Spleen (tissue), 11 donors: ENCODE measurements at regions not wholly inside any gene's neighbourhood (a gene's known extent, or its start where the extent isn't known, plus 50 kb on each side); places are given as distances from the start of the nearest gene placed in this dataset.
"Not testable (repeated sequence)": the region's sequence is repeated elsewhere in the genome, so short reads cannot be mapped to it uniquely, and the experiment has no call there.

ENCODE experiments used
- DNase-seq: peaks from one replicate; pipeline ENCODE4 v3.0.0-alpha.2; 2020
- H3K27ac ChIP-seq, 8 donors: fragments of 200-600 bp; sonication (generic) in 7 of 8; 1 replicate in 4 of 8; 2 replicates in 4 of 8; pipeline versions ENCODE4 v1.5.0 to v1.8.0; 2016 to 2021; ENCODE audit warnings: inconsistent platforms in 4 of 8, mild to moderate bottlenecking in 4 of 8, moderate library complexity in 1 of 8
- H3K27me3 ChIP-seq, 7 donors: fragments of 200-600 bp; sonication (generic) in 6 of 7; replicated peaks in 1 of 7; 1 replicate in 4 of 7; 2 replicates in 3 of 7; pipeline versions ENCODE4 v1.5.0 to v1.8.0; 2016 to 2021; ENCODE audit warnings: inconsistent platforms in 3 of 7, mild to moderate bottlenecking in 1 of 7
- H3K36me3 ChIP-seq, 6 donors: fragments of 200-600 bp; sonication (generic) in 5 of 6; 1 replicate in 4 of 6; 2 replicates in 2 of 6; pipeline versions ENCODE4 v1.5.0 to v1.8.0; 2016 to 2021; ENCODE audit warnings: inconsistent platforms in 2 of 6
- H3K4me1 ChIP-seq, 6 donors: fragments of 200-600 bp; sonication (generic) in 5 of 6; 1 replicate in 3 of 6; 2 replicates in 3 of 6; pipeline versions ENCODE4 v1.5.0 to v1.8.0; 2016 to 2021; ENCODE audit warnings: inconsistent platforms in 3 of 6
- H3K4me3 ChIP-seq, 8 donors: fragments of 200-600 bp; sonication (generic) in 7 of 8; 1 replicate in 4 of 8; 2 replicates in 4 of 8; pipeline versions ENCODE4 v1.5.0 to v1.8.0; 2016 to 2021; ENCODE audit warnings: inconsistent platforms in 4 of 8, mild to moderate bottlenecking in 4 of 8, moderate library complexity in 2 of 8
- H3K9me3 ChIP-seq, 8 donors: fragments of 200-600 bp; sonication (generic) in 7 of 8; 1 replicate in 4 of 8; 2 replicates in 4 of 8; pipeline versions ENCODE4 v1.5.0 to v1.8.0; 2016 to 2021; ENCODE audit warnings: inconsistent platforms in 4 of 8
- POLR2A ChIP-seq, 3 donors: fragments of 450-650 bp; IDR thresholded peaks; one replicate each; pipeline ENCODE4 v1.5.1; 2017; ENCODE audit warnings: antibody characterized with exemption in 3 of 3, mild to moderate bottlenecking in 1 of 3
- POLR2AphosphoS5 ChIP-seq, 3 donors: sonication (generic); formaldehyde crosslinking; IDR thresholded peaks; one replicate each; pipeline ENCODE4 v1.5.1; 2017; ENCODE audit warnings: antibody characterized with exemption in 3 of 3
- whole genome bisulfite sequencing, 5 donors: extraction: QIAGEN DNeasy Blood & Tissue Kit in 3 of 5; methylation state at CpG; one replicate each; pipeline versions ENCODE4 v1.1.5 to v1.1.7; 2013 to 2018; 5-methylcytosine and 5-hydroxymethylcytosine counted together
- intact Hi-C: fragments of 100-400 bp; cut with DNase I; formaldehyde crosslinking; loops from one replicate; pipeline ENCODE4 v1.15.0; 2023; ENCODE audit warnings: low total_unique reads
- TF ChIP-seq, protein P1 (sequence below), 11 experiments: fragments of 200-600 bp in 7 of 11; fragments of 450-650 bp in 4 of 11; sonication (generic) in 4 of 11; IDR thresholded peaks in 8 of 11; conservative IDR thresholded peaks in 3 of 11; 1 replicate in 7 of 11; 2 replicates in 4 of 11; pipeline versions ENCODE4 v1.4.0 to v1.8.0; 2016 to 2021; ENCODE audit warnings: antibody characterized with exemption in 11 of 11, inconsistent platforms in 4 of 11, mild to moderate bottlenecking in 1 of 11
- donor health status: healthy with polysubstance abuse.
- donor health status: DM: no; HTN: no; CAD: no; lungs with moderate emphysema.
- donor health status: DM: no; HTN: no; CAD: no.
- donor health status: Bipolar disorder and iron deficiency.
- donor health status: healthy.
- donor health status: DM: no; HTN: no; CAD: no.
- donor health status: DM: yes; HTN: yes; CAD: no.

DNA sequence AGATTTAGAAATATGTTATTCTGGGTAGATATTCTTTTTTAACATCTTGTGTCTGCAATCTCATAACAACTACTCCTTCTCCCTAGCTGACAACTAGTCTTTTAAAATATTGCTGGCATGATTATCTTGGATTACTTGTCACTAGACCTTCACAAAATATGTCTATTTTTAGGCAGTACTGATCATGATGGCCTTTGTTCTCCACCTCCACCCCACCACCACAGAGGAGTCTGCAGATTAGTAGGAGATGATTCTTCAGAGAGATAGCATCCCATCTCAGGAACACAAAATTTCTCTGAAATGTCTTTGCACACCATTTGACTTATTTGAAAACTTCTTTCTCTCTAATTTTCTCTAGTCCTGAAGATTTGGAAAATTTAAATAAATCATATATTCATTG, 338.1 kb upstream of the SPHKAP start:
- Histone ChIP-seq H3K36me3 (no peaks in the 10 kb centered on the region), H3K9me3 (peaks cover 0 to 27% (median 8%) of the 10 kb centered on the region in 8 donors), H3K27me3 (no peaks in the 10 kb centered on the region), H3K4me3 (no peak overlapping the region), H3K27ac (no peak overlapping the region), H3K4me1 (no peaks in the 10 kb centered on the region)
- TF ChIP-seq POLR2A (IDR thresholded peaks at IDR 0.05) = no peak
- no peak for TF ChIP-seq POLR2AphosphoS5 (IDR thresholded peaks at IDR 0.05)
- TF ChIP-seq, protein P1, sequence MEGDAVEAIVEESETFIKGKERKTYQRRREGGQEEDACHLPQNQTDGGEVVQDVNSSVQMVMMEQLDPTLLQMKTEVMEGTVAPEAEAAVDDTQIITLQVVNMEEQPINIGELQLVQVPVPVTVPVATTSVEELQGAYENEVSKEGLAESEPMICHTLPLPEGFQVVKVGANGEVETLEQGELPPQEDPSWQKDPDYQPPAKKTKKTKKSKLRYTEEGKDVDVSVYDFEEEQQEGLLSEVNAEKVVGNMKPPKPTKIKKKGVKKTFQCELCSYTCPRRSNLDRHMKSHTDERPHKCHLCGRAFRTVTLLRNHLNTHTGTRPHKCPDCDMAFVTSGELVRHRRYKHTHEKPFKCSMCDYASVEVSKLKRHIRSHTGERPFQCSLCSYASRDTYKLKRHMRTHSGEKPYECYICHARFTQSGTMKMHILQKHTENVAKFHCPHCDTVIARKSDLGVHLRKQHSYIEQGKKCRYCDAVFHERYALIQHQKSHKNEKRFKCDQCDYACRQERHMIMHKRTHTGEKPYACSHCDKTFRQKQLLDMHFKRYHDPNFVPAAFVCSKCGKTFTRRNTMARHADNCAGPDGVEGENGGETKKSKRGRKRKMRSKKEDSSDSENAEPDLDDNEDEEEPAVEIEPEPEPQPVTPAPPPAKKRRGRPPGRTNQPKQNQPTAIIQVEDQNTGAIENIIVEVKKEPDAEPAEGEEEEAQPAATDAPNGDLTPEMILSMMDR (IDR thresholded peaks at IDR 0.05 in 8 of 11, conservative IDR thresholded peaks at IDR 0.05 in 3 of 11) = no peak
- no peak for DNase-seq
- intact Hi-C loops = no loop called here

DNA sequence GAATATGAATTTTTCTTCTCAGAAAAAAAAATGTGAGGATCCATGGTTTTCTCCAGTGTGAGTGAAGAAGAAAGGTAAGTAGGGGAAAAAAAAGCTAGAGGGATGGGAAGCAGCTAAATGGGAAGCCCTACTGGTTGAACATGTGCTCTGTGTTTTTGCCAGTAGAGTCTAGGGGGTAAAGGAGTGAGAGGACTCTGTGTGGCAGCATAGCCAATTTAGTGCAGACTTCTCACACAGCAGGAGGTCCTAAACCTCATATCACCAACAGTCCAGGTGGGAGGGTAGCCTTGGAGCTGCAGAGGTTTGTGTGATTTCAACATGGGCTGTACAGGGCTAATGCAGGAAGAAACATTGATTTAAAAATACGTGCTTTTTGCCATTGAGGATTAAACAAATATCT, 334.5 kb upstream of the SPHKAP start:
- H3K9me3 ChIP-seq = peaks cover 0 to 7% (median 0%) of the 10 kb centered on the region in 8 donors
- no peak overlapping the region for H3K4me3 ChIP-seq
- WGBS, 5 donors = 59 to 87% (median 77%) methylated on average over 1 of the region's 1 CpG
- DNase-seq = no peak
- H3K36me3 ChIP-seq = no peaks in the 10 kb centered on the region
- intact Hi-C loops = no loop called here
- H3K4me1 ChIP-seq = no peaks in the 10 kb centered on the region
- no peak overlapping the region for H3K27ac ChIP-seq
- TF ChIP-seq POLR2AphosphoS5 (IDR thresholded peaks at IDR 0.05) = no peak
- TF ChIP-seq POLR2A (IDR thresholded peaks at IDR 0.05) = no peak
- no peaks in the 10 kb centered on the region for H3K27me3 ChIP-seq

DNA sequence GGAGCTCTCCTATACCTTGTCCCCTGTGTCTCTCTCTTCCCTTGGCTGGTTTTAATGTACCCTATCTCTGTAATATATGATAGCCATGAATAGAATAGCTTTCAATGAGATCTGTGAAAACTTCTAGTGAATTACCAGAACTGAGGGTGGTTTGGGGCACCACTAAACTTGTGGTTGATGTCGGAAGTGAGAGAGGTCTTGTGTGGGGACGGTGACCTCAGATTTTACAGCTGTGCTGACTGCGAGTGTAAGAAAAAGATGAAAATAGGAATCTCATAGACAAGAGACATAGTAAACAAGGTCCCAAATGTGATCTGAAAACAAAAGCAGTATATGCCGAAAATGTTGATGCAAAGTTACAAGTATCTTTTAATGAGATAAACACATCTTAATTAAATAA, 332.0 kb upstream of the SPHKAP start:
- H3K4me1 ChIP-seq, H3K27me3 ChIP-seq, intact Hi-C loops, H3K27ac ChIP-seq, DNase-seq, H3K4me3 ChIP-seq, H3K36me3 ChIP-seq, H3K9me3 ChIP-seq: not testable (repeated sequence)
- WGBS, 5 donors = 79 to 89% (median 84%) methylated on average over 4 of the region's 4 CpGs

DNA sequence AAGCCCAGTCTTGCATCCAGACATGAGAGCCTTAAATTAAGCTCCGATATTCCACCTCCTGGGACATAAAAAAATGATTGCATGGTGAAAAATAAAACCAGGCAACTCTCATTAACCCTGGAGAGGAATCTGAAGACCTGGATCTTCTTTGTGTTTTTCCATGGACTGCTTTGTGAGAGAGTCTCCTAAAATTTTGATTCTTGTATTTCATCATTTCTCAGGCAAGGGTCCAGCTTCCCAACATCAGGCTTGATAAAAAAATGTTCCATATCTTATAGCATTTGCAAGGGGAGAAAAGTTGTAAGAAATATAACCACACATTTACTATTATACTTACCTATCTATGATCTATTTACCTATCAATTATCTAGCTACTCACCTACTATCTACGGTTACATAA, 327.5 kb upstream of the SPHKAP start:
- no peak for DNase-seq
- intact Hi-C loops = no loop called here
- Histone ChIP-seq H3K36me3 (no peaks in the 10 kb centered on the region), H3K9me3 (no peaks in the 10 kb centered on the region), H3K27me3 (no peaks in the 10 kb centered on the region), H3K4me3 (no peak overlapping the region), H3K27ac (no peak overlapping the region), H3K4me1 (no peaks in the 10 kb centered on the region)
- WGBS, 5 donors = 50 to 77% (median 66%) methylated on average over 2 of the region's 2 CpGs
- TF ChIP-seq, protein P1 (IDR thresholded peaks at IDR 0.05 in 8 of 11, conservative IDR thresholded peaks at IDR 0.05 in 3 of 11) = no peak
- TF ChIP-seq POLR2AphosphoS5 (IDR thresholded peaks at IDR 0.05) (no peak), POLR2A (IDR thresholded peaks at IDR 0.05) (no peak)

DNA sequence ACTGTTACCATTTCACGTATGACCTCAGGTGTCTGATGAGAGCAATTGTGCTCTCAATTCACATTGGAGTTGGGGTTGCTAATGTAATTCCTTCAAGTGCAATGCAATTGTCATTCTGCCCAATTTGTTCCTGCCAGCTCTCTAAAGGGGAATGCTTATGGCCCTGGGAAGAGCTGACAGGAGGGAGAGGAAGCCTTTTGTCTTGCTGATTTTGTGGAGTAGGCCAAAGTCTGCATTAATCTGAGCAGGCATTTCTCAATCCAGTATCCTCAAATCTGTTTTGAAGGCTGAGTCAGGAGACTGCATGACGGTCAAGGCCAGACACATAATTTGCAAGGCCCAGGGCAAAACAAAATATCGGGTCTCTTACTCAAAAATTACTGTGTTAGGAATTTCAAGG, 326.4 kb upstream of the SPHKAP start:
- no peaks in the 10 kb centered on the region for H3K4me1 ChIP-seq
- no peaks in the 10 kb centered on the region for H3K27me3 ChIP-seq
- no peaks in the 10 kb centered on the region for H3K9me3 ChIP-seq
- DNase-seq = no peak
- TF ChIP-seq, protein P1 (IDR thresholded peaks at IDR 0.05 in 8 of 11, conservative IDR thresholded peaks at IDR 0.05 in 3 of 11) = no peak
- TF ChIP-seq POLR2AphosphoS5 (IDR thresholded peaks at IDR 0.05) = no peak
- no peak for TF ChIP-seq POLR2A (IDR thresholded peaks at IDR 0.05)
- intact Hi-C loops = no loop called here
- 34 to 55% (median 48%) methylated on average over 3 of the region's 3 CpGs for WGBS, 5 donors
- no peaks in the 10 kb centered on the region for H3K36me3 ChIP-seq
- H3K4me3 ChIP-seq = no peak overlapping the region
- H3K27ac ChIP-seq = no peak overlapping the region
